NCI-H69 (cell line): ENCODE measurements at regions not wholly inside any gene's neighbourhood (a gene's known extent, or its start where the extent isn't known, plus 50 kb on each side); places are given as distances from the start of the nearest gene placed in this dataset.
"Not testable (repeated sequence)": the region's sequence is repeated elsewhere in the genome, so short reads cannot be mapped to it uniquely, and the experiment has no call there.

Experiments used
- DNase-seq: peaks from one replicate; lab custom pipeline; 2025; lab: John Stamatoyannopoulos, UW

DNA sequence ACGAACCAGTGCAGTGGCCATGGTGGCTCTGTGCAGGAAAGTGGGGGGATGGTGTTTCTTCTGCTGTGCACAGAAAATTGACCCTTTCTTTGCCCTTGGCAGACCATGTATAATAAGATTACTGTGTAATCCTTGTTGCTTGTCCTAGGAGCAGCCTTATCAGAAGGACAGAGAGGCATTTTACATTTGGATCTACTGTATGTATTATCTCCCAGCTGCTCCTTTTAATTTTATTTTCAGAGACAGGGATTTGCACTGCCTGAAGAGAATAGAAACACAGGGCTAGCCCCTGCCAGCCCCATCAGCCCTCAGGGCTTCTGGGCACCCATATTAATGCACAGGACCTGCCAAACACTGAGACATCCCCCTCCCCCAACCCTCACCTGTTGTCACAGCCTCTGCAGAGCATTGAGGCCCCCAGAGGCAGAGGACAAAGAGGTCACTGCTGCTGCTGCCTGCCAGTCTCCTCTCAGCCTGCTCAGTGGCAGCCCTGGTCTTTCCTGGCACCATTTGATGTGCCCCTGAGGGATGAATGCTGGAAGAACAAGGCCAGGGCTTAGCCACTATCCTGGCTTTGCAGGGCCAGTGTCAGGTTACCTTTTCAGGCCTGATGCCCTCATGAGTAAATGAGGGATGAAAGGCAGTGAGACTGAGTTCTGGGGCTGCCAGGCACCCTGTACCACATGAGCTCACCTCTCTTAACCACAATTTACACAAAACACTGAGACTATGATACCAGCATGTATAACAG, 533.4 kb downstream of the NTRK3 start:
- no peak for DNase-seq

DNA sequence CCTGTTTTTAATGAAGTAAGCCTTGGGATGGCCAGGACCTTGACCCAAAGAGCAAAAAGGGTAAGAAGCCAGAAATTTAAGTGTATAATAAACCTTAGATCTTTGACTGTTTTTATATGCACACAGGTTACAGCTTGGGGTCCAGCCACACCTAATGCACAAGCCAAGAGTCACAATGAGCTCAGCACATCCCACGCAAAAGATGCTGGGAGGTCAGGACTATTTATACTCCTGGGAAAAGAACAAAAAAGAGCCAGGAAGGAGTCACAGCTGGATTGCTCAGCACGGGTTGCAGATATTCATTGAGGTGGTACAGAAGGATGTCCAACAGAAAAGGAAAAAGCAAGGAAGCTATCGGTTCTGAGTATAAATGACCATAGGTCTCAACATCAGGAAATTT, 536.3 kb downstream of the NTRK3 start:
- no peak for DNase-seq

DNA sequence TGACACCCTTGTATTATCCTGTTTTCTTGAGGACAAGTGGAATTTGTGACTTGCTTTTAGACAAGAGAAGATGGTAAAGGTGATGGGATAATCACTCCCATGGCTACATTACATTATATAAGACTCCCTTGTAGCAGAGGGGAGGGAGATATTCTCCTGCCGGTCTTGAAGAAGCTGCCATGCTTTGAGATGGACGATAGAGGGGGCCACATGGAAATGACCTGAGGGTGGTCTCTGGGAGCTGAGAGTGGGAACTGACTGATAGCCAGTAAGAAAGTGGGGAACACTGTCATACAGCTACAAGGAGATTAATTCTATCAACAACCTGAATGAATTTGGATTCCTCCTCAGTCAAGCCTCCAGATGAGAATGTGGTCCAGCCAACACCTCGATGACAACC, 540.1 kb downstream of the NTRK3 start:
- no peak for DNase-seq

DNA sequence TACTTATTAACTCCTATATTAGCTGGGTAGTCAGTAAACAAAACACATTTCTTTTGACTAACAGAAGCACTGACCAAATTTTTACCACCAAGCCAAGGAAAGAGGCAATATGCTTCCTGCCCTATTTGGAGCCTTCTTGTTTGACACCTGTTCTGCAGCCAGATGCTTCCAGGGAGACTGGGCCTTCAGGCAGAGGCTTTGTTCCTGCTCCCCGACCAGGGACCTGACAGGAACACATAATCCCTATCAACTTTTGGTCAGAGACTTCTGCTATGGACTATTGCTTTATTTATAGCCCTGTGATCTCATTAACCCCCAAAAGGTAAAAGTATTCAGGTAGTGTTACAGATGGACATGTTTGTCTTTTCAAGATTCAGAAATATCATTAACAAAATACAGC, 541.3 kb downstream of the NTRK3 start:
- no peak for DNase-seq

DNA sequence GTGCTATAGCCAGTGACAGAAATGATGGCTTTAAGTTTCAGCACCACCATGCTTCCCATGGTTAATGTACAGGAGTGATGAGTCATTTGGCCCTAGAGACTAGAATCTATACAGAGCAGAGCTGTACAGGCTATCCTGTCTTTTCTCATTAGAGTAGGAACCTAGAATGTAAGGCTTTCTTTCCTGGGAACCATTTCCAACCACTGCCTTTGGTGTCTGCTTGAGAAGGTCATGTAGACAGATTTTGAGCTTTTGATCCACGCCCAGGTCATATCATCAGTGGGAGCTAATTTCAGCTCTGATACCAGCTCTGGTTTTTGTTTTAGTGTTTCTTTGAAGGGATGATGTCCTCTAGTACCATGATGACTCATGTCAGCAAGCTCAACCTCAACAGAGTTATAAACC, 543.1 kb downstream of the NTRK3 start:
- DNase-seq, result no peak

DNA sequence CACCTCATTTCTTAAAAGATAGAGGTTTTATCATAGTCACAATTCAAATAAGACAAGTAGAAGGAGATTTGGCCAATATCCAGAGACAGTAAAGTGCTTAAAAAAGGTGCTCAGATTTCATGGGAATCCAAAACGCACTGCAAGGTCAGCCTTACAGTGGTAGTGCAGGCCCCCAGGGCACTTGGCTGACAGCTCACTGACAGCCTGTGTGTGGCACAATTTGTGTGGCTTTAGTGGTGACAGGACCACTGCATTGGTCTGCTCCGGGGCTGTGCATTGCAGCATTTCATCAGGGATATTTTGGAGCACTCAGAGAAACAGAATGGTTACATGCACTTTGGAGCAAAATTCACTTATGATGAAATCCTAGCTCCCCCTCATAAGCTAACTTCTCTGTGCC, 544.3 kb downstream of the NTRK3 start:
- no peak for DNase-seq

DNA sequence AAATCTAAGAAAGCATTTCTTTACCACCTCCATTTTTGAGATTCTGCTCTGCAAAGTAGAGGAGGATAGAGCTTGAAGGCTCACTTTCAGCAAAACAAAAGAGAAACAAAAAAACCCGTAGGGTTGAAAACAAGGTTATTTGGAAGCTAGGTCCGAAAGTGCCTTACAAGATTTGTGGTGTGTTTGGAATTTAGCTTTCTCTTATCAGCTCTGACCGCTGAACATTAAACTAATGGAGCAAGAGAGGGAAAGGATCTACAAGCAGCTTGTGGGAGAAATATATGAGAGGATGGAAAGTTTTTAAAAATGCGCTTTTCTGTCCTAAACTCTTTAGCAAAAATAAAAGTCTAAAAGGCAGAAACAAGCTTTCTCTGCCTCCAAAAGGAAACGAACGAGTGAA, 545.5 kb downstream of the NTRK3 start:
- no peak for DNase-seq

DNA sequence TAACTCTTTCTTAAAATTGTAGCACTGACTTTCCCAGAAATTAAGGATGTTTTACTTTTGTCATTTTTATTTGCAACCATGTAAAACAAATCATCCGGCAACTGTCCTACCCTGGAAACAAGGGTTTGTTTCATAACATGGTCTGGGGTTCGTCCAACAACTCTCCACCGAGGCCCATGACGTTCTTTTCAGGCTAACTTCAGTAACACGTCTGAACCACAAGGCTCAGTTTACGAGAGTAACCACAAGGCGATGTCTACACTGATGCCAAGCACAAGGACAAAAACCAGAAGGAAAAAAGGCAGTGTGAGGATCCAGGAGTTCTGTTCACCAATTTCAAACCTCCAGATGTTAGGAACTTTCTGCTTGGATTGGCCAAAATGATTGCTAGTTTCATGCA, 546.1 kb downstream of the NTRK3 start:
- DNase-seq, result no peak

DNA sequence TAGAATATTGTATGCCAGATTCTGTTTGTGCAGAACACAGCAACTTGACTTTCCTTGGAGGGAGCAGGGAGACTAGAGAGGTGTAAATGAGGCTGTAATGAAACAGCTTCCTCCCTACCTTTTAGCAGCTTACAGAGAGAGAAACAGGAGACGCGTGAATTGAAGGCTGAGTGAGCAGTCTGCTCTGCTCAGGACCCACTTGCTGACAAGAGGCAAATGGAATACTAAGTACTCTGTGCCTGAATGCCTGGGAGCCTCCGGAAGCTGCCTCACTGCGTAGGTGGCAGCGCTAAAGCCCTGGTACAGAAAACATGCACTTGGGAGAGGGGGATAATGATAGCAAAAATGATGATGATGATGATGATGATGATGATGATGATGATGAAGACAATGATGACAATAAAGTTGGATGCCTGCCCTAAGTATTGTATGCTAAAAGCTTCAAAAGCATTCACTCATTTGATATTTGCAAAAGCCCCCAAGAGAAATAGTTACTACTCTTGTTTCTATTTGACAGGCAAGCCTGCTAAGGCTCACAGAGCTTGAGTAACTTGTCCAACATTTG, 548.9 kb downstream of the NTRK3 start:
- no peak for DNase-seq

DNA sequence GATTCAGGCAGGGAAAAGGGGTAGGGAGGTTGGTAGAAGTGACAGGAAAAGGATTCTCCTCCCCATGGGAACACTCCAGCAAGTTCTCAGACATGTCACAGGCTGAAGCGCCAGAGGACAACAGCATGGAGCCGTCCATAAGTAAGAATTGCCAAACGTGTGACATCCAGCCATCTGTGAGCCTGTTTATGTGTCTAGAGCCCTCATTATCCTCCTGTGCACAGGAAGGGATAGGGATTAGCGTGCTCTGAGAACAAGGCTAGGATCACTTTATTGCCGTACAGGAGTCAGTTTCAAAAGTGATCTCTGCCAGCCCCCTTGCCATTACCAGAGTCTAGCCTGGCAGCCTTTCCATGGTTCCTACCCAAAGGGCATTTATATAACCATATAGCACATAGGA, 549.5 kb downstream of the NTRK3 start:
- DNase-seq, result no peak

DNA sequence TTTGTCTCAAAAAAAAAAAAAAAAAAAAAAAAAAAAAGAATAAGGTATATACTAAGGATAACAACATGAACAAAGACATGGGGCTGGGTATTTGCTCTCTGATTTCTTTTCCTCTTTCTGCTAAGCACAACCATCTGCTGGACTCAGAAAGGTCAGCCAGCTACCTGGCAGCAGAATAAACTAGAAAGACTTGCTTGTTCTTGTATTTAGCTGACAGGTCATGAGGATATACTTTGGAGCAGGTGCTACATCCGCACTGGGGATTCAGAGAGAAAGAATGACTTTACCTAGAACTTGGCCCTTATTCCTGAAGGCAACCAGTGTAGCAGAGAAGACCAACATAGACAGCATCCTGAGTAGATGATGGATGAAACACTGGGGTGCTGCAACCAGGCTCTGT, 550.5 kb downstream of the NTRK3 start:
- DNase-seq, result no peak

DNA sequence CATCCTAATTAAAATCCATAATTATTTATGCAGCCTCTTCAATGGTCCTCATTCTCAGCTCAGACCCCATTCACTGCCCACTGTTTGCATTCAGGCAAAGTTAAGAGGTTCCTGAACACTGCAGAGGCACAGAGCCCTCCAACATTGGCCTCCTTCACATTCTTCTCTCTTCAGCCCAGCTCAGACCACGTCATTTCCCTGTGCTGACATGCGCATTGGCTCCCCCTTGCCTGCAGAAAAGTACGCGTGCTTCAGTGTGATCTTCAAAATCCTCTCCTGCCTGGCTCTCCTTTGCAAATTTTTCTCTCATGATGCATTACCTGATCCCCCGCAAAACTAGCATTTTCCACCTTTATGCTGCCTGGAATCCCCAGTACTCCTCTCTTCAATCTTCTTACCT, 552.3 kb downstream of the NTRK3 start:
- no peak for DNase-seq

DNA sequence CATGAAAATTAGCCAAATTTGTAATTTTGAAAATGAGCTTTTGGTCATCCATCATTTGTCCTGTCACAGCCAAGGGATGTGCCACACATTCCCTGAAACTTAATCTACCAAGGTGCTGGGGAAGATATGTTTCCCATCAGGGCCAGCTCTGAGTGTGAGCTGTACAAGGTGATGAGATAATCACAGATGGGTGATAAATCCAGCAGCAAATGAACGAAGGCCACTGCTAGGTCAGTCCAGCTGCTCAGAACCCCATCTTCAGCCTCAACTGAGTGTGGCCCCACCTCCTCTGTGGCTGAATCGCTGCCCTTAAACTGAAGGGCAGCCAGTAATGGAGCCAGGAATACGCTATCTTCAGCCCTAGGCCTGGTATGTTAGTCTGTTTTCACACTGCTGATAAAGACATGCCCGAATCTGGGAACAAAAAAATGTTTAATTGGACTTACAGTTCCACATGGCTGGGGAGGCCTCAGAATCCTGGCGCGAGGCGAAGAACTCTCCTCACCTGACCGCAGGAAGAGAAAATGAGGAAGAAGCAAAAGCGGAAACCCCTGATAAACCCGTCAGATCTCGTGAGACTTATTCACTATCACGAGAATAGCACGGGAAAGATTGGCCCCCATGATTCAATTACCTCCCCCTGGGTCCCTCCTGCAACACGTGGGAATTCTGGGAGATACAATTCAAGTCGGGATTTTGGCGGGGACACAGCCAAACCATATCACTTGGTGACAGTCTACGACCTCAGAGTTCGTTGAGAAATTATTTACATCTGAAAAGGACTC, 553.0 kb downstream of the NTRK3 start:
- DNase-seq, result no peak

DNA sequence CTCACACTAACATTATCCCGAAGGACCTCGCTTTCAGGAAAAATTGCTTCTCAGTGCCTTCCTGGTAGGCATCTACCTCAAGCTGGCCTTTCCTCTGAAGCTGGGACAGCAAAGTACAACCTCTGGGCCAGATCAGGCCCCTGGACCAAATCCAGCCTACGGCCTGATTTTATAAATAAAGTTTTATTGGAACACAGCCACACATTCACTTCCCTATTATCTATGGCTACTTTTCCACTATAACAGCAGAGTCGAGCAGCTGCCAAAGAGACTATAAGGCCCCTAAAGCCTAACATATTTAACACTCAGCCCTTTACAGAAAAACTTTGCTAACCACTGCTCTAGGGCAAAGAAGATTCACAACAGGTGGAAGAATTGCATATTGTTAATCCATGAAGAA, 554.3 kb downstream of the NTRK3 start:
- no peak for DNase-seq

DNA sequence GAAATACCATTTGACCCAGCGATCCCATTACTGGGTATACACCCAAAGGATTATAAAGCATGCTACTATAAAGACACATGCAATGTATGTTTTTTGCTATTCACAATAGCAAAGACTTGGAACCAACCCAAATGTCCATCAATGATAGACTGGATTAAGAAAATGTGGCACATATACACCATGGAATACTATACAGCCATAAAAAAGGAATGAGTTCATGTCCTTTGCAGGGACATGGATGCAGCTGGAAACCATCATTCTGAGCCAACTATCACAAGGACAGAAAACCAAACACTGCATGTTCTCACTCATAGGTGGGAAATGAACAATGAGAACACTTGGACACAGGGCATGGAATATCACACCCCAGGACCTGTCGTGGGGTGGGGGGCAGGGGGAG, 558.1 kb downstream of the NTRK3 start:
- not testable (repeated sequence) for DNase-seq

DNA sequence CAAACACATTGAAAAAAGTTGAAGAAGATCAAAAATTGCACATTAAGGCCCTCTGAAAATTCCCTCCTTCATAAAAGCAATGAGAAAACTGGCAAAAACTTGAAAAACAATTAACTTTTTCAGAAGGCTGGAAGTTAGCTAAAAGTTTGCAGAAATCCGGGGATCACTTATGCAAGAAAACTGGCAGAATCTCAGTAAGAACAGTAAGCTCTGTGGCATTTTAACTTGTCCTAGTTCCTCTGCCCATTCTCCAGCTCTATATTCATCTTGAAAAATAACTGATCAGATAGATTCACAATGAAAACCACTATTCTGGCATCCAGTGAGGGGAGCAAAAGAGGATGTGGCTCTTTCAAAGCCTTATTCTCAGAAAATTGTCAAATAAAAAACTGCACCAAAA, 566.8 kb downstream of the NTRK3 start:
- no peak for DNase-seq

DNA sequence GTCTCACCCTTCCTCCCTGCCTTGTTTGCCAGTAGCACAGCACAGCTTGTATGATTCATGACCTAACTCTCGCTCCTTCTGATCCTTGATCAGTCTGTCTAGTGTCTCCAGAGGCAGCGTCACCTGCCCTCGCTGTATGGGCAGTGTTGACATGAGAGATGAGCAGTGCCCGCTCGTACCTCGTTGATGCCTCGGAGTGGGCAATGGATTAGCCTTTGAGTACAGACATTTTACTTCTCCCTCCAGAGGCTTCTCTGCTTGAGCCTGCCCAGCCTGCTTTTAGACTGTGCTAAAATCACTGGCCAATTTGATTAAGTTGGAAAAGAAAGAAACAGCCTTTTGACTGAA, 569.0 kb downstream of the NTRK3 start:
- no peak for DNase-seq

DNA sequence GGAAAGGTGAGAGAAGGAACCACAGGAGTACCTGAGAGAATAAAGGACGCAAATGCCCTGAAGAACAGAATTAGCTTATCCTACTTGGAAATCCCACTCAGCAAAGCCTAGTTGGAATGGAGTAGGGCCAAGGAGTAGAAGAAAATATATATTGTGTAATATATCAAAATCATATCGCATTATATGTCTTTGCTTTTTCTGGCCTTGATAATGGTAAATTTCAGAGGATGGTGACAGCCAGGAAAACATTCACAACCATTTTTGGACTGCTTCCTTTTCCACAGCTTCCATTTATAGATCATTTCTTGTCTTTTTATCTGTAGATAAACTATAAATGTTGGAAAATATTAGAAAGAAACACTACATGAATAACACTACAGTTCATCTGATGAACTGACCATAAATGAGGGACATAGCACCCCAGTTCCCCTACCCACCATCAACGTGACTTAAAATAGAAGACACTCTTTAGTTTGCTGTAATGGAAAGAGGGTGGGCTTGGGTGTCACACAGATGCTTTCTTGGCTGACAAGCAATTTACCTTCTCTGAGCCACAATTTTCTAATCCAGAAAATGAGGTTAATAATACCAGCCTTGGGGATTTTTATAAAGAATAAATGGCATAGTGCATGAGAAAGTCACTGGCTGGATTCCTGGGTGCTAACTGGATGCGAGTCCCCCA, 569.6 kb downstream of the NTRK3 start:
- no peak for DNase-seq

DNA sequence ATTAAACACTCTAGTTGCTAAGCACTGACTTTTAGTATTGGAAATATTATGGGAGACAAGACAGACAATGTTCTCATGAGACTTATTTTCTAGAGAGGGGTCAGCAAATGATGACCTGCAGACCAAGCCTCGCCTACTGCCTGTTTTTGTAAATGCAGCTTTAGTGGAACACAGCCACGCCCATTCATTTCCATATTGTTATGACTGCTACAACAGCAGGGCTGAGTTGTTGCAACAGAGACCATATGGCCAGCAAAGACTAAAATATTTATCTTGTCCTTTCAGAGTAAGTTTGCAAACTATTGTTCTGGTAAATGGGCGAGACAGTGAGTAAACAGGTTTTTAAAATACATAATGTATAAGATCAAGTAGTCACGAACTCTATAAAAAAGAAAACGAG, 570.2 kb downstream of the NTRK3 start:
- DNase-seq, result no peak

DNA sequence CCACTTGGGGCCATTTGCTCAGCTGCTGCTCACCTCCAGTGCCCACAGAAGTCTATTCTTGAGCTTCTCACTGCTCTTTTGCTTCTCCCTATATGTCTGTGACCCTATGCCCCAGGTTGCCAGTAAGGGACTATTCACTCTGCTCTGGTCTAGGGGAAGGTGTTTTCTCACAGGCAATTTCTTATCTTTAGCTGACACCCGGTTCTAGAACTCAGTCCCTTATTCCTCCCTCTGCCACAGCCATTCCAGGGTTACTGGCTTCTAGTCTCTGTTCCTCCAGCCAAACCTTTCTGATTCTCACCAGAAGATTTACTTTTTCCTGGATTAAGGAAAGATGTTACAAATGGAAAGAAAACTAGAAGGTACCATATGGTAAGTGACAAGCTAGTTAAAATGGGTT, 574.0 kb downstream of the NTRK3 start:
- no peak for DNase-seq

DNA sequence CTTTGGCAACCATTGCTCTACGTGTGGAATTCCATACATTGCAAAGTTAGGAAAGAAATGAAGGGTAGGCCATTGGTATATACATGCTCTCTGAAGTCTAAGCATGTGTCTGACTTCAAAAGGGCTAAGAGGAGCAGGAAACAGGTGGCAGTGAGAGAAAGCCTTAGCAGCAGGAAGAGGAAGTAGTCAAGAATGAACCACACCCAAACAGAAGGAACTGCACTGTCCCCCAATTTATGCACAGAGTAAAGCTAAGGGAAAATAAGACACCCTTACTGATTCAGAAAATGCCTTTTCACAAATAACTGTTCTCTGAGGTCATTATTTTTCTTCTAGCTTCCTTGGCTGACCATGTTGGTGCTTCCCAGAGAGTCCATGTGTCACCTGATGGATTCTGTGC, 575.4 kb downstream of the NTRK3 start:
- no peak for DNase-seq

DNA sequence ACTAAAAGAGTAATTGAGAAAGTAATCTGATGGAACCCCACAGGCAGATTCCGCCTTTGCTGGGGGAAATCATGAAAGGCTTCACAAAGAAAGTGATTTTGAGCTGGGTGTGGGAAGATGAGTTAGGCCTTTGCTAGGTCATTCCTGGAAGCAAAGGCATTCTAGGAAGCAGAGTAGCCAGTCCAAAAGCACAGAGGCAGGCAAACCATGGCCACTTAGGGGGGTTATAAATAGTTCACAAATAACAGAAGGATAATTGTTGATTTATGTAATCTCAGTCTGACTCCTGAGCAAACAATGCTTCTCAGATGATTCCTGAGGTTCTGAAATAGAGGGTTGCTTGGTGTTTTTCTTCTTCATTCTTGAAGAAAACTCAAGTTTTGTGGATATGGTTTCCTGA, 576.3 kb downstream of the NTRK3 start:
- no peak for DNase-seq

DNA sequence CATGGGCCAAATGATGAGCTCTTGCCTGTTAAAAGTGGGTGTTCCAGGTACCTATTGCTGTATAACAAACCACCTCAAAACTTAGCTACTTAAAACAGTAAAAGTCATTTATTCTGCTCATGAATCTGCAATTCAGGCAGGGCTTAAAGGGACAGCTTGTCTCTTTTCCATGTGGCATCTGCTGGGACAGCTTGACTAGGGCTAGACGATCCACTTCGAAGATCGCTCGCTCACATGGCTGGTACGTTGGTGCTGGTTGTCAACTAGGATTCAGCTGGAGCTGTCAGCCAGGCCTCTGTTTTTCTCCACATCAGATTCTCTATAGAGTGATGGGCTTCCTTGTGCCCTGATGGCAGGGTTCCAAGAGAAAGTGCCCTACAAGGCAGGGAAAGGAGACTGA, 581.3 kb downstream of the NTRK3 start:
- DNase-seq, result no peak
